ENCODE measurements at regions not wholly inside any gene's neighbourhood (a gene's known extent, or its start where the extent isn't known, plus 50 kb on each side); places are given as distances from the start of the nearest gene placed in this dataset.
"Not testable (repeated sequence)": the region's sequence is repeated elsewhere in the genome, so short reads cannot be mapped to it uniquely, and the experiment has no call there.

DNA sequence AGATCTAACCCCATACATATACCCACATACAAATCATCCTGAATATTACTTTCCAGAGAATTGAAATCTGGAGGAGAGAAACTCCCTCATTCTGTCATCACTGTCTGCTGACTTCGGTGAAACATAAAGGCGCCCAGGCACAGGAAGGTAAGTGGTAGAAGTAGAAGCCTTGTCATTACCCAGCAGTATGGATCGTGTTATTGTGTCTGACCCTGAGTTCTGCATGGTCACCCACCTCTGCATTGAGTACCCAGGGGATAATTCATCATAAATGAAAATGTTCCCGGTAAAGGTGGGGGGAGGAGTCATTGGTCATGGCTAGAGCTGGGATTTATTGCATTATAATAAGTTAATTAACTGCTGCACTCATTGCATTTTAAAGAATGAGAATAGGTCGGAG lies 342.6 kb upstream of the PKN2 start:
- DNase-seq (ENCODE audit: low read depth, low spot score) = no peak

DNA sequence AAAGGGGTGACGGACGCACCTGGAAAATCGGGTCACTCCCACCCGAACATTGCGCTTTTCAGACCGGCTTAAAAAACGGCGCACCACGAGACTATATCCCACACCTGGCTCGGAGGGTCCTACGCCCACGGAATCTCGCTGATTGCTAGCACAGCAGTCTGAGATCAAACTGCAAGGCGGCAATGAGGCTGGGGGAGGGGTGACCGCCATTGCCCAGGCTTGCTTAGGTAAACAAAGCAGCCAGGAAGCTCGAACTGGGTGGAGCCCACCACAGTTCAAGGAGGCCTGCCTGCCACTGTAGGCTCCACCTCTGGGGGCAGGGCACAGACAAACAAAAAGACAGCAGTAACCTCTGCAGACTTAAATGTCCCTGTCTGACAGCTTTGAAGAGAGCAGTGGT lies 342.0 kb upstream of the PKN2 start:
- not testable (repeated sequence) for DNase-seq (ENCODE audit: low read depth, low spot score)

DNA sequence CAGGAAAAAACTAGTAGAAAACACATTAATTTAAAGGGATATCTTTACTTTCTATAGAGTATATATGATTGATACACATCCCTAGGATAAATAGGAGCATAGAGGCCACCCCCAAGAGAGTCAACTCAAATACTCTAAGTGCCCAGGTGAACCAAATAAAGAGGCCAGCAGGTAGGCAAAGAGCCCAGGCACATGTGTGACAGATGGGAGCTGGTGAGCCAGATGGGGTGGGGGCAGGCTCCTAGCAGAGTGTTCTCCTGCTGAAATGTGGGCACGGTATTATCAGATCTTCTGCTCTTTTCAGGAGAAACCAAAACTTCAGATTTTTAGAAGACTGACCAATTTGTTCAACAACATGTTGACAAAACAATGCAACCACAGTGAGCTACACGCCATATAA lies 333.4 kb upstream of the PKN2 start:
- no peak for DNase-seq (ENCODE audit: low read depth, low spot score)

DNA sequence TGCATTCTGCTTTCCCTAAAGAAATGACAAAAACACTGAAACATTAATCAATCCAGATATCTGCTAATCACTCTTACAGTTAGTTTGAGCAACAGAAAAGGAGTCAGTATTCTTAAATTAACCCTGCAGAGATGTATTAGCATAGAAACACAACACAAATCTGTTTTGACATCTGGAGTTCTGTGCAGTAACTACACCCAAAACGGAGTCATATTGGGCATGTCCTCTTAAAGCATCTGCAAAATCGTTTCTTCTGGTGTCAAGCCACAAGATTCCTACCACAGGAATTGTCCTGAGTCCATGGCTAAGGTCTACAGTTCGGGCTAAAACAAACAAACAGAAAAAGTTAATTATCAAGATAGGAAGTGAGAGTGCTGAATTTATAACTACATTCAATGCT lies 332.1 kb upstream of the PKN2 start:
- DNase-seq (ENCODE audit: low read depth, low spot score) = peak; percentile 24

DNA sequence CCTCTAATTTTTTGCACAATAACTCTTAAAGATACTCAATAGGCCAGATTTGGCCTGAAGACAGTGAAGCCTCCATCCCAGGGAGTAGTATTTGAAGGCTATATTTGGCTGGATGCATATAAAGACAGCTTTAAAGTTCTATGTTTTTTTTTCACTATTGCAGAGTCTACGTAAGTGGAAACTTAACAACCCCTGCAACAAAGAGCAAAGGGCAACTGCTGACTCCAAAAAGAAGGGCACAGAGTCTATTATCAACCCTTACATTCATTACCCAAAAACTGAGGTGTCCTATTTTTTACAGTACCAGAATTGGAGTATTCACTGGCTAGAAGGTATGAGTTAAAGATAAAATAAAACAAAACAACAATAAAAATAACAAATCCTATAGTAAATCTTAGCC lies 329.8 kb upstream of the PKN2 start:
- DNase-seq (ENCODE audit: low read depth, low spot score) = no peak

DNA sequence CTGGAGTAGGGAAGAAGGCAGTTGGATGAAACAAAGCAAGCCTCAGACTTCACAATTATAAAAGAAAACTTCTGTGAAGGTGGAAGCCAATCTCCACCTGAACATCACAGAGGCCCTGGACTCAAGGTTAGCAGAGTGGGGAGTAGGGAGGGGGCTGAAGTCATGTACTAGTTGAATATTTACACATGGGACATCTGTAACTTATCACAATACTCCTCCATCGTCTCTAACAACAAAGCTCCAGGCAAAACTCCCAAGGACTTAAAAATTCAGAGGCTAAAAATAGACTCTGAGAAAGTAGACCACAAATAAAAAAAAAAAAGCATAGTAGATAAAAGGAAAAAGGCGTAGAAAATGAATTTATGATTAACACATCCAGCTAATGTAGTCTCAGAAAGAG lies 326.3 kb upstream of the PKN2 start:
- DNase-seq (ENCODE audit: low read depth, low spot score) = peak; percentile 3

DNA sequence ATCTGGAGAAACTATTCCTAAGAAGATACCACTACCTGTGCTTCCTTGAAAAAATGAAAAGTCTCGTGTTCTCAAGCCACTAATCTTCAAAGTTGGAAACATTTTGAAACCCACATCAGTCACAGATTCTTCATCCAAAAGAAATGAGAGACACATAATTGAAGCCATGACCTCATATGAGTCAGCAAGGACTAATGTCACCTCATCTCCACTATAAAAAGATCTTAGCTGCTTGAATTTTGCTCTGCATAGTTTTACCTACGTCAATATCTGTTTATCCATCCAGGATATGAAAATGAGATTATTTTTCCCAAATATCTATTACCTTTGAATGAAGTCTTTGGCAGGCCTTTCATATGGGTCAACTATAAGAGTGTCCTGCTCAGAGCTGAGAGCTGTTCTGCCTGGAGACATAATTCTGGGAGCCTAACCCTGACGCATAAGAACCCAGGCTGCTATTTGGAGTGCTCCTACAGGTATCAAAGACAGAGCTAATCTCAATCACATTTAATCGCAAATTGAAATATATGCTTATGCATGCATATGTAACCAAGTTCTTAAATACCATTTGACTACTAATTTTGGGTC lies 312.5 kb upstream of the PKN2 start:
- peak; percentile 8 for DNase-seq (ENCODE audit: low read depth, low spot score)

DNA sequence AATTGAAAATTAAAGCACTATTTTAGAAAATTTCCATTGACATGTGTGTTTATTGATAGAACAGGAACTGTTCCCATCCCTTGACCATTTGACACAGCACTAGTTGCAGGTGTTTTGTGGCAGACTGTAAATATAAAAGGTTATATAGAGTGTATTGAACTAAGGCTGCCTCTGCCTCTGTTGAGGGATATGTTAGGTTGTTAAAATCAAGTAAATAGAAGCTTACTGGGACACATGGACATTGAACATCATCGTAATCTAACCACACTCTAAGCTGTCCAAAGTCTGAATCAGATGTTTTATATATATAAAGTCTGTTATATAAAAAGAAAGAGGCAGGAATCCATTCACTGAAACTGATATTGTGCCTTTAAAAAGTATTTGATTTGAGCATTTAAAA lies 308.1 kb upstream of the PKN2 start:
- DNase-seq (ENCODE audit: low read depth, low spot score) = no peak

DNA sequence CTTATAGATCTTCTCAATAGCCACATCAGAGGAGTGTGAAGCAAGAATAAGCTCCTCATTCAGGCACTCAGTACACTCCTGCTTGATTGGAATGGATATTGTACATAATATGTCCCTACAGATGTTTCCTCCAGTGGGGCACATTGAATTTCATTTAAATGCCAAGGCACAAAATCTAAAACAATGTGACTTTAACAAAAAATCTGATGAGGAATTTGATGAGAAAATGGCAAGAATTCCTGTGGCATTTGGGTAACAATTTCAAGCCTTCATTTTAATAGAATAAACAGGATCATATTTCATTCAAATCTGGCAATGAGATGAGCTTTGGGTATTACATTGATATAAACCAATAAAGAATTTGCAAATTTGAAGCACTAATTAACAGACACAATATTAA lies 307.7 kb upstream of the PKN2 start:
- no peak for DNase-seq (ENCODE audit: low read depth, low spot score)

DNA sequence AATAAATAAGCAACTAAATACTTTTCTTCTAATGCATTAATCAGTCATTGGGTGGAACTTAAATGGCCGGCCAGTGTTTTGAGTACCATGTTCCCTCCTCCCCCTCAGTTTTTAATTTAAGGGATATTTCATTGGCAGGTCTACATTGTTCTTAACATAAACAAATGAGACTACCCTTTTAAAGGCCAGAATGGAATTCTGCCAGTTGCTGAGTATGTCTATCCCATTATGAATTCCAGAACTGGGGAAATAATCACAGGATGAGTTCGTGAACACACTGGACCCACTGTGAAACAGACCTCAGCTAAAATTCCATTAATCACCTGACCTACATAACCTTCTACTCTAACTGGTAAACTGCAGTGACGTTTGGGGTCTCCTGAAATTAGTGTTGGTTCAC lies 305.5 kb upstream of the PKN2 start:
- peak; percentile 46 for DNase-seq (ENCODE audit: low read depth, low spot score)

DNA sequence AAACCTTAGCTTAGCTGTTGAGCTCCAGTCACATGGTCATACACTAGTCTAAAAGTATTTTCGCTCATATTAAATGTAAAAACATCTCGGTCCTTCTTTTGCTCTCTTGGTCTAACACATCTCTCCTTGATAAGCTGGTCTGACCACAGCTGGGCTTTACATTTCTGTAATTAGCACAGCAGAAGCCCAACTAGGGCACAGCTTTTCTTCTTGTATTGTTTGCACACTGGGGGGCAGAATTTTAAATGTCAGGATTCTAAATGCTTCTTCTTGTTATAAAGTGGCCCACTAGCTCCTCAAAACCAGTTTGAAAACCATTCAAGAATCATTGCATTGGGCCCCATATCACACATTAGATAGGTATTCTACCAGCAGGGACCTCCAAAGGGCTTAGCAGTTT lies 289.1 kb upstream of the PKN2 start:
- DNase-seq (ENCODE audit: low read depth, low spot score) = no peak

DNA sequence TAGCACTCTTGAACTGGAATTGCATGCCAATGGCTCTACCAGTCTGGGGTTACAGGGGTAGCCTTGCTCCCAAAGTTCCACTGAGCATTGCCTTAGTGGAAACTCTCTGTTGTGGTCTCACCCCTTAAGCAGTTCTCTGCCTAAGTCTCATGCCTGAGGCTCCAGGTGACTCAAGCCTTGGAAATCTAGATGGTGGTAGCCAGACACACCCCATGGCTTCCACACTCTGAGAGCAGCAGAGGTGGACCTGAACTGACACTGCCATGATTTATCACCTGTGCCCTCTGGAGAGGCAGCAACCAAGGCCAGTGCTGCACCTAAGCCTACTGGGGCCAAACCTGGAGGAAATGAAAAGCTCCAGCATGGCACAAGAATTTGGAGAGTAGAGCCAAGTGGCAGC lies 285.7 kb upstream of the PKN2 start:
- DNase-seq (ENCODE audit: low read depth, low spot score) = no peak

DNA sequence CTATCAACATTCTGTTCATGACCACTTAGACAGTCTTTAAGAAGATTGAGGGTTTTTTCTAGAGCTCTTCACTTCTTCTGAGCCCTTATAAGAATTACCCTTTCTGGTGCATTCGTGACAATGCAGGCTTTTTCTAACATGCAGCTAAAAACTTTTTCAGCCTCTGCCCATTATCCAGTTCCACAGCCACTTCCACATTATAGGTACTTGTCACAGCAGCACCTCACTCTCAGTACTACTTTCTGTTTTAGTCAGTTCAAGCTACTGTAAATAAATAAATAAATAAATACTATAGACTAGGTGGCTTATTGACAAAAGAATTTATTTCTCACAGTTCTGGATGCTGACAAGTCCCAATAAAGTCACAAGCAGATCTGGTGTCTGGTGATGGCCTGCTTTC lies 284.4 kb upstream of the PKN2 start:
- DNase-seq (ENCODE audit: low read depth, low spot score) = no peak

DNA sequence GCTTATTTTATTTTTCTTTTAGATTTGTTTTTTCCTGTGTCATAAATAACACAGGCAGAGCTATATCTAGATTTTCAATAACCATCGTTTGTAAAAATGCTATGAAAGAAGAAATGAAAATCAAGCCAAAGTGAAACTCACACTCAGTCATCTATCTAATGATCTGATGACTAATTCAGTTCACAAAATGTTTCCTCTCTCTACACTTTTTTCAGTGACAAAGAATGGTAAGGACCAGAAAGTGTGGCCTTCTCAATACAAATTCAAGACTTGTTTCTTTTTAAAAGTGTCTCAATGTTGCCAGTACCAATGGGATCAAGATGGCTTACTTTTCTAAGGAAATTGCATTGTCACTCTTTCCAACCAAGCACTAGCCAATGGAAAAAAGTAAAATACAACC lies 282.8 kb upstream of the PKN2 start:
- no peak for DNase-seq (ENCODE audit: low read depth, low spot score)

DNA sequence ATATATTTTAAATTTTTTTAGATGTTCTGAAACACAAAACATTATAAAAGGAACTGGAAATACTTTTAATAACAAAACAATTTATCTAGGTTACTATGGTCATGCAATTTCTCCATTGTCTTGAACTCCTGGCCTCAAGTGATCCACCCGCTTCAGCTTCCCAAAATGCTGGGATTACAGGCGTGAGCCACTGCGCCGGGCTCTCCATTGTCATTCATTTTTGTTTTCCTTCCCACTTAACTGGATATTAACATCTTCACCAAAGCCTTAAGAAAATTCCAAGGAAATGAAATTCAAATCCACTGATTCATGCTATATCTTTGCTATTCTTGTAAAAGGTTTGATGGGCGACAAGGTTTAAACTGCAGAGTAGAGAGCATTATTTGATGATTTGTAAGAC lies 279.5 kb upstream of the PKN2 start:
- no peak for DNase-seq (ENCODE audit: low read depth, low spot score)

DNA sequence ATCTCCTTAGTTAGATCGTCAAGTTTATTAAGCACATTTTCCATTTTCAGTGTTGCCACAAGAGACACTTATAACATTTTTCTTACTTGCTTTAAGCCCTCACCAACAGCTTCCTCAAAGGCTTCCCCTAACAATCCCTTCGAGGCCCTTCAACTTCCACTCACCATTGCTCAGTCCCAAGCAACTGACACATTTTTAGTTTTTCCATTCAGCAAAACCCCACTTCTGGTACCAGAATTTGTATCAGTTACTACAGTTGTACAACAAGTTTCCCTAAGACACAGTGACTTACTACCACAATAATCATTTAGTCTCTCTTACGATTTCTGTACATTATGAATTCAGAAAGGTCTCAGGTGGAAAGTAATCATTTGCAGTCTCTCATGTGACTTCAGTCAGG lies 276.8 kb upstream of the PKN2 start:
- no peak for DNase-seq (ENCODE audit: low read depth, low spot score)

DNA sequence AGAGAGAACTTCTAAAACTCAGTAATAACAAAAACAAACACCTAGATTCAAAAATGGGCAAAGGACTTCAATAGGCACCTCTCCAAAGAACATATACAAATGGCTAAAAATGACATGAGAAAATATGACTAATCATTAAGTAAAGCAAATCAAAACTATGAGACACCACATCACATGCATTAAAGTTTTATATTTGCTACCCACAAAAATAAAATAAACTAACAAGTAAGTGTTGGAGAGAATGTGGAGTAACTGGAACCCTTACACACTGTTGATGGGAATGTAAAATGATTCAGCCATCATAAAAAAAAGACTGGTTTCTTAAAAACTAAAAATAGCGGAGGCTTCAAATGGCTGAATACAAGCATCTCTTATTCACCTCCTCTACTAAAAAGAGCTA lies 262.1 kb upstream of the PKN2 start:
- no peak for DNase-seq (ENCODE audit: low read depth, low spot score)

DNA sequence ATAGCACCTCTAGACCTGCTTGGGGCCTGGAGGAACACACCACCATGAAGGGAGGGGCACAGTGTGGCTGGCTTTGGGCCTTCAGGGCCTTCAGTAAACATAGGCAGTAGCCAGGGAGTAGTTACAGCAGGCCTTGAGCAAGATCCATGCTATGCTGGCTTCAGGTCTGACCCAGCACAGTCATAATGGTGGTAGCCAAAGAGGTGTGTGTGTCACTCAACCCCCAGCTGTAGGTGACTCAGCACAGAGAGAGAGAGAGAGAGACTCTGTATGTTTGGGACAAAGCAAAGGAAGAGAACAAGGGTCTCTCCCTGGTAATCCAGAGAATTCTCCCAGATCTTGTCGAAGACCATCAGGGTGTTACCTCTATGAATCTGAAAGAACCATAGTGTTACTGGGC lies 250.5 kb upstream of the PKN2 start:
- DNase-seq (ENCODE audit: low read depth, low spot score) = peak; percentile 1

DNA sequence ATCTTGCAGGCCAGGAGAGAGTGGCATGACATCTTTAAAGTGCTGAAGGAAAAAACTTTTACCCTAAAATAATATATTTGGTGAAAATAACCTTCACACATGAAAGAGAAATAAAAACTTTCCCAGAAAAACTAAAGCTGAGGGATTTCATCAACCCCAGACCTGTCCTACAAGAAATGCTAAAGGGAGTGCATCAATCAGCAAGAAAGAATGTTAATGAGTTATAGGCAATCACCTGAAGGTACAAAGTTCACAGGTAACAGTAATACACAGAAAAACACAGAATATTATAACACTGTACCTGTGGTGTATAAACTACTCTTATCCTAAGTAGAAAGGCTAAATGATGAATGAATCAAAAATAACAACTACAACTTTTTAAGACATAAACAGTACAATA lies 249.2 kb upstream of the PKN2 start:
- no peak for DNase-seq (ENCODE audit: low read depth, low spot score)

DNA sequence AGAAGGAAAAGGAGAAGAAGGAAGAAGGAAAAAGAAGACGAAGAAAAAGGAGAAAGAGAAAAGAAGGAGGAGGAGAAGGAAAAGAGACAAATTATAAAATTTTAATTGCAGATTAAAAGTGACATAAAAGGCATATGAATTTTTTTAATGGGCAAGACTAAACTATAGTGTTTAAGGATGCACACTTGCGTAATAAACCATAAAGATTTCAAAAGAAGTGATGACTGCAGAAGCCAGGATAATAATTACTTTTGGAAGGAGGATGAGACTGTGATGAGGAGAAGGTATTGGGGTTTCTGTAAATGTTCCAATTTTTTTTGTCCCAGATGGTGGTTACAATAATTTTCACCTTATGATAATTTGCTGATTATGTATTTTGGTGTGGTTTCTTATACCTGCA lies 243.1 kb upstream of the PKN2 start:
- DNase-seq (ENCODE audit: low read depth, low spot score) = no peak

DNA sequence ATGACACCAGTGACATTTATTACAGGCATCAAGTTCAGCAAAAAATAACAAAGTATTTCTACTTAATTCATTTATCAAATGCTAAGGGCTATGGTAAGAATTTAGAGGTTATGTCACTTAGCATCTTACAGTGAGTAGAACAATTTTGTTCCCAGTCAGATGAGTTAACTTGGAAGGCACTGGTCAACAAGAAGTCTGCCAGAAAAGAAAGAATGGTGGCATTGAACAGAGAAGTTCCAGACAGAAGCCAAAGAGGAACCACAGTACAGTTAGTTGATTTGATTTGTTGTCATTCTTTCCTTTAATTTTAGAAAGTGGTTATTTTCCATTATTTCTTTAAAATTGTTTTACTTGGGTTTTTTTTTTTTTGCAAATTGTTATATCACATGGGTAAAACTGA lies 232.2 kb upstream of the PKN2 start:
- DNase-seq (ENCODE audit: low read depth, low spot score) = no peak

DNA sequence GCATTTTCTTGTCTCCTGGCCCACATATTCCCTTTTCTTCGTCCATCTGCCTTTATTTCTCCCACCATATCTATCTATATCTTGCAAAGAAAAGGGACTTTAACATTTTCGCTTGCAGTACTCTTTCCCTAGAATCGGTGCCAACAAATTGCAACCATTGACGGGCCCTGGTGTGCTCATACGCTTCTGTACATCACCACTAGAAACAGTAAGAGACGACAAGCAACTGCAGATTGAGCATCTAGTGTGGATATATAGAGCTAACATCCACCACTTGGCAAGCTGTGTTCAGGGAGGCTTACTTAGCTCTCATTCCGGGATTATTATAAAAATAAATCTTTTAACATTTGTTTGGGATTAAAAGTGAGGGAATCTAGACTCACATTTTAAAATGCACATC lies 230.8 kb upstream of the PKN2 start:
- no peak for DNase-seq (ENCODE audit: low read depth, low spot score)

DNA sequence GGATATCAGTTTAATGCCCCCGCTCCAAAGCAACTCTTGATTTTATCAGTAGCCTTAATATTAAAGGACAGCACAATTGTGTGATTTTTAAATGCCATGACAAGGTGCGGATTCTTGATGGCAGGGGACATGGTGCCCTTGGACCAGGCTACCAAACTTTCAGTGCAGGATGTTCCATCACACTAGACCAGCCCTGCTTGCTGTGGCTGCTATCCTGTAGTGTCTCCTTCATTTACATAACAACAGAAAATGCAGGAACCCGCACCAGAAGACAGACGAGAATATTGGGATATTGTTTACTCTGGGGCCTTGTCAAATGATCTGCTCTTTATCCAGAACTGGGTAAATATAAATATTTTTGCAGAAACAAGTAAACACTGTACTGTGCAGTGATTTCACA lies 229.3 kb upstream of the PKN2 start:
- DNase-seq (ENCODE audit: low read depth, low spot score) = no peak

DNA sequence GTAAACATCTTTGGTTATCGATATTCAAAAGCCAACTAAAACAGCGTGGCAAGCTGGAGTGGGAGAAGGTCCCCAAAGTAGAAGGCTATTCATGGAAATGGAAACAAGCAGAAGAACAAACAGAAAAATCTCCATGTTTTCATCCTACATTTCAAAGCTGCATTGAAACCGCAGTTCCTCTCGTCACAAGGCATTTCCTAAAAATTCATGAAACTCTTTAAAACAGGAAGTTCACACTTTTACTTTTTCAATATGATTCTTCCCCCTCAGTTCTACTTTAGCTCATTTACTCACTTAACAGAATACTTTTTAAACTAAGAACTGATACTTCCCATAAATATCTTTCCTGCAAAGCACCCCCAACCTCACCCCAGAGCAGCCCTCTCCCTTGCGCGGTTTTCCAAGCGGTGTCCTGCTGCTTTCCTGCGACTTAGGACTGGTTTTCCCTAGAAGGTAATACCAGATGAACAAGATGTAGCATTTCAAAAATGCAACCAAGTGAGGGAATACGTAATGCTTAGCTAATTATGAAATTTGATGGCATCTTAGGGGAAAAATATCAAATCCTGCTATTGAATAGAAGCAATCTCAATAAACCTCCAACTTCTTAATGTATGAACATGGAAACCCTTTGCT lies 228.3 kb upstream of the PKN2 start:
- DNase-seq (ENCODE audit: low read depth, low spot score) = no peak

Measured in astrocyte of the hippocampus (primary cell).